ENCODE measurements at regions not wholly inside any gene's neighbourhood (a gene's known extent, or its start where the extent isn't known, plus 50 kb on each side); places are given as distances from the start of the nearest gene placed in this dataset.

GRCh38 chr22:49689255-49689770 lies 138.4 kb downstream of the BRD1 start (continued):
- TF ChIP-seq ZBTB7A (tag by site-specific recombination; IDR thresholded peaks at IDR 0.05; ENCODE audit: low read depth) = no peak
- TF ChIP-seq ZNF555 (tag by site-specific recombination; conservative IDR thresholded peaks at IDR 0.05) = no peak
- TF ChIP-seq ZSCAN5A (tag by site-specific recombination; IDR thresholded peaks at IDR 0.05) = no peak

- ChIA-PET CTCF (interaction anchor here (0.6 to 1.5 kb wide), 2 partner anchors 13 to 341 kb away, joined by 3 read pairs; no protein-coding TSS in a partner anchor), POLR2A (no interaction called here)
- Histone ChIP-seq H3K9me3 (ENCODE audit: control insufficient read depth, insufficient read depth, low read depth, low read length) (no peaks in the 10 kb centered on the region; the same call in 1 of the 2 replicates), H3K27ac (ENCODE audit: extremely low read depth, low read depth, low read length) (no peak overlapping the region), H3K4me3 (ENCODE audit: low read depth, low read length) (no peak overlapping the region), H3K36me3 (ENCODE audit: control insufficient read depth in 2 of 2, insufficient read depth in 1 of 2, low read length in 2 of 2) (no peaks in the 10 kb centered on the region), H3K4me1 (ENCODE audit: control insufficient read depth, insufficient read depth, low read length) (no peaks in the 10 kb centered on the region)
- TF ChIP-seq ZNF274 (IDR thresholded peaks at IDR 0.05; ENCODE audit: low read length) (no peak), ZNF274 (tag by site-specific recombination; IDR thresholded peaks at IDR 0.05; ENCODE audit: borderline replicate concordance) (no peak), ZFP3 (tag by site-specific recombination; IDR thresholded peaks at IDR 0.05; ENCODE audit: low read depth) (no peak), ZNF837 (tag by site-specific recombination; IDR thresholded peaks at IDR 0.05) (no peak), ZNF433 (tag by site-specific recombination; IDR thresholded peaks at IDR 0.05; ENCODE audit: low read depth) (no peak), ZNF518A (tag by site-specific recombination; conservative IDR thresholded peaks at IDR 0.05; ENCODE audit: low read depth) (no peak), ZNF19 (tag by site-specific recombination; IDR thresholded peaks at IDR 0.05; ENCODE audit: low read depth) (no peak), ZNF335 (tag by site-specific recombination; conservative IDR thresholded peaks at IDR 0.05) (no peak), ELK4 (IDR thresholded peaks at IDR 0.05; ENCODE audit: borderline replicate concordance, low read depth, low read length) (no peak), ZSCAN30 (tag by site-specific recombination; IDR thresholded peaks at IDR 0.05) (no peak), WT1 (tag by site-specific recombination; IDR thresholded peaks at IDR 0.05) (no peak), ZBTB49 (tag by site-specific recombination; IDR thresholded peaks at IDR 0.05; ENCODE audit: low read depth) (no peak), ZNF580 (tag by site-specific recombination; IDR thresholded peaks at IDR 0.05) (no peak), KLF9 (tag by site-specific recombination; IDR thresholded peaks at IDR 0.05; ENCODE audit: low read depth) (no peak), REST (tag by site-specific recombination; IDR thresholded peaks at IDR 0.05) (no peak)
Observed at GRCh38 chr22:49688516-49689254, 139.0 kb downstream of the BRD1 start.
